H9 (cell line): ENCODE measurements at regions not wholly inside any gene's neighbourhood (a gene's known extent, or its start where the extent isn't known, plus 50 kb on each side); places are given as distances from the start of the nearest gene placed in this dataset.

Experiments used
- DNase-seq: peaks from one replicate; pipeline ENCODE4 v3.0.0-alpha.2; 2017
- H2AFZ ChIP-seq: one replicate; pipeline ENCODE4 v1.6.1; 2013; ENCODE audit warnings: mild to moderate bottlenecking, low read length, control low read depth, moderate library complexity
- H2AK5ac ChIP-seq: 2 replicates; pipeline ENCODE4 v1.6.1; 2013; ENCODE audit warnings: low read length, control low read depth, mixed read lengths; ENCODE audit not compliant: insufficient read length
- H2BK120ac ChIP-seq: one replicate; pipeline ENCODE4 v1.6.1; 2013; ENCODE audit warnings: low read depth, mild to moderate bottlenecking, low read length, control low read depth, inconsistent platforms; ENCODE audit not compliant: poor library complexity, severe bottlenecking
- H2BK12ac ChIP-seq: 2 replicates; pipeline ENCODE4 v1.6.1; 2013; ENCODE audit warnings: low read length, control low read depth, mixed read lengths, low read depth; ENCODE audit not compliant: insufficient read length
- H2BK15ac ChIP-seq: 2 replicates; pipeline ENCODE4 v1.6.1; 2013; ENCODE audit warnings: low read depth, low read length, control low read depth
- H2BK20ac ChIP-seq: one replicate; pipeline ENCODE4 v1.6.1; 2013; ENCODE audit warnings: low read depth, mild to moderate bottlenecking, low read length, control low read depth, inconsistent platforms; ENCODE audit not compliant: poor library complexity, severe bottlenecking
- H2BK5ac ChIP-seq: 2 replicates; pipeline ENCODE4 v1.6.1; 2013; ENCODE audit warnings: low read length, control low read depth, mixed read lengths; ENCODE audit not compliant: insufficient read length
- H3K14ac ChIP-seq: 2 replicates; pipeline ENCODE4 v1.6.1; 2013; ENCODE audit warnings: low read length, control low read depth; ENCODE audit not compliant: insufficient read depth
- H3K18ac ChIP-seq: 2 replicates; pipeline ENCODE4 v1.6.1; 2013; ENCODE audit warnings: low read depth, mild to moderate bottlenecking, mixed read lengths, low read length, control low read depth; ENCODE audit not compliant: insufficient read length
- H3K23ac ChIP-seq: 2 replicates; pipeline ENCODE4 v1.6.1; 2013; ENCODE audit warnings: low read length, control low read depth, mixed read lengths, low read depth; ENCODE audit not compliant: insufficient read length
- H3K23me2 ChIP-seq: 2 replicates; pipeline ENCODE4 v1.6.1; 2013; ENCODE audit warnings: low read depth, mild to moderate bottlenecking, mixed read lengths, low read length, control low read depth; ENCODE audit not compliant: insufficient read length, poor library complexity, severe bottlenecking
- H3K27ac ChIP-seq: 2 replicates; pipeline ENCODE4 v1.5.1; 2013; ENCODE audit warnings: low read length, control low read depth, mixed read lengths, low read depth; ENCODE audit not compliant: insufficient read length
- H3K27me3 ChIP-seq: 2 replicates; pipeline ENCODE4 v1.6.1; 2013; ENCODE audit warnings: low read length, control low read depth, inconsistent platforms; ENCODE audit not compliant: insufficient read depth
- H3K4ac ChIP-seq: 2 replicates; pipeline ENCODE4 v1.6.1; 2013; ENCODE audit warnings: low read depth, mild to moderate bottlenecking, control low read depth, inconsistent platforms, low read length, moderate library complexity
- H3K4me1 ChIP-seq: 2 replicates; pipeline ENCODE4 v1.6.1; 2013; ENCODE audit warnings: low read length, control low read depth, inconsistent platforms; ENCODE audit not compliant: insufficient read depth
- H3K4me2 ChIP-seq: 2 replicates; pipeline ENCODE4 v1.6.1; 2013; ENCODE audit warnings: low read length, control low read depth, mixed read lengths; ENCODE audit not compliant: insufficient read length, insufficient read depth
- H3K56ac ChIP-seq: 2 replicates; pipeline ENCODE4 v1.6.1; 2013; ENCODE audit warnings: low read depth, mild to moderate bottlenecking, mixed read lengths, low read length, control low read depth; ENCODE audit not compliant: insufficient read length
- H3K79me1 ChIP-seq: 2 replicates; pipeline ENCODE4 v1.6.1; 2013; ENCODE audit warnings: low read depth, mild to moderate bottlenecking, moderate library complexity, low read length, control low read depth, inconsistent platforms; ENCODE audit not compliant: insufficient read depth, poor library complexity, severe bottlenecking
- H3K79me2 ChIP-seq: 2 replicates; pipeline ENCODE4 v1.6.1; 2013; ENCODE audit warnings: low read length, control low read depth, inconsistent platforms; ENCODE audit not compliant: insufficient read depth
- H3K9ac ChIP-seq: 2 replicates; pipeline ENCODE4 v1.6.1; 2013; ENCODE audit warnings: low read length, control low read depth, mixed read lengths; ENCODE audit not compliant: insufficient read length; ENCODE audit errors: extremely low read depth
- H3K9me3 ChIP-seq: one replicate; pipeline ENCODE4 v1.6.1; 2013; ENCODE audit warnings: low read depth, low read length, inconsistent platforms; ENCODE audit not compliant: control insufficient read depth
- H3T11ph ChIP-seq: one replicate; pipeline ENCODE4 v1.6.1; 2013; ENCODE audit warnings: mild to moderate bottlenecking, low read length, control low read depth, inconsistent platforms
- H4K20me1 ChIP-seq: one replicate; pipeline ENCODE4 v1.6.1; 2013; ENCODE audit not compliant: control insufficient read depth, insufficient read length, insufficient read depth
- H4K5ac ChIP-seq: 2 replicates; pipeline ENCODE4 v1.6.1; 2013; ENCODE audit warnings: low read depth, mild to moderate bottlenecking, mixed read lengths, low read length, control low read depth; ENCODE audit not compliant: insufficient read length
- H4K8ac ChIP-seq: replicated peaks from 2 replicates; pipeline ENCODE4 v1.6.1; 2013; ENCODE audit warnings: low read length, control low read depth, mixed read lengths, low read depth; ENCODE audit not compliant: insufficient read length
- H4K91ac ChIP-seq: 2 replicates; pipeline ENCODE4 v1.6.1; 2013; ENCODE audit warnings: low read depth, mild to moderate bottlenecking, moderate library complexity, mixed read lengths, low read length, control low read depth; ENCODE audit not compliant: insufficient read length
- H3K27ac Mint-ChIP-seq, 3 experiments: 2 replicates in 2 of 3; 3 replicates in 1 of 3; pipeline ENCODE4 v1.8.0; 2020 to 2021; ENCODE audit warnings: mixed read lengths in 3 of 3, mild to moderate bottlenecking in 1 of 3, moderate library complexity in 1 of 3
- H3K27me3 Mint-ChIP-seq: 2 replicates; pipeline ENCODE4 v1.8.0; 2021; ENCODE audit warnings: low read depth, mild to moderate bottlenecking, moderate library complexity, mixed read lengths
- H3K36me3 Mint-ChIP-seq, 3 experiments: 2 replicates in 2 of 3; 3 replicates in 1 of 3; pipeline ENCODE4 v1.8.0; 2020 to 2021; ENCODE audit warnings: low read depth in 3 of 3, mixed read lengths in 3 of 3; ENCODE audit not compliant: insufficient read depth in 1 of 3
- H3K4me1 Mint-ChIP-seq, 2 experiments: 2 replicates each; pipeline ENCODE4 v1.8.0; 2020; ENCODE audit warnings: mixed read lengths in 2 of 2
- H3K4me3 Mint-ChIP-seq, 2 experiments: 2 replicates in 1 of 2; 3 replicates in 1 of 2; pipeline ENCODE4 v1.8.0; 2020 to 2021; ENCODE audit warnings: mild to moderate bottlenecking in 2 of 2, mixed read lengths in 2 of 2, moderate library complexity in 1 of 2
- H3K9me3 Mint-ChIP-seq, 2 experiments: 2 replicates in 1 of 2; 3 replicates in 1 of 2; pipeline ENCODE4 v1.8.0; 2020; ENCODE audit warnings: mild to moderate bottlenecking in 2 of 2, mixed read lengths in 2 of 2, moderate library complexity in 1 of 2
- CTCF ChIP-seq: fragments of 200-600 bp; sonication (generic); conservative IDR thresholded peaks from 3 replicates; pipeline ENCODE4 v1.8.0; 2021; ENCODE audit warnings: antibody characterized with exemption, mild to moderate bottlenecking
- WGBS: extraction: QIAGEN DNeasy Blood & Tissue Kit; methylation state at CpG from one replicate; pipeline ENCODE4 v1.1.7; 2013; ENCODE audit warnings: missing lambda C conversion rate, low lambda C conversion rate, mixed read lengths; ENCODE audit not compliant: insufficient read length; ENCODE audit errors: extremely low coverage; 5-methylcytosine and 5-hydroxymethylcytosine counted together

- H3K36me3 Mint-ChIP-seq = peaks cover 8 to 21% (median 9%) of the 10 kb centered on the region in 3 experiments
- Histone ChIP-seq H4K91ac (no peak overlapping the region), H4K5ac (no peak overlapping the region), H3K14ac (no peak overlapping the region), H3K27me3 (no peaks in the 10 kb centered on the region; the same call in 1 of the 2 replicates), H2BK15ac (no peak overlapping the region), H3K9me3 (no peaks in the 10 kb centered on the region), H3K27ac (no peak overlapping the region), H4K20me1 (no peaks in the 10 kb centered on the region), H2BK5ac (no peak overlapping the region), H3K79me1 (no peaks in the 10 kb centered on the region), H3K23me2 (no peaks in the 10 kb centered on the region), H3T11ph (no peak overlapping the region), H3K18ac (no peak overlapping the region), H2BK12ac (no peak overlapping the region), H3K23ac (no peak overlapping the region), H3K56ac (no peak overlapping the region), H2BK120ac (no peak overlapping the region), H3K79me2 (no peaks in the 10 kb centered on the region), H2AFZ (no peak overlapping the region), H3K4me2 (no peak overlapping the region), H4K8ac (no peak overlapping the region), H2AK5ac (no peak overlapping the region), H3K4me1 (no peaks in the 10 kb centered on the region), H3K9ac (no peak overlapping the region), H2BK20ac (no peak overlapping the region), H3K4ac (no peak overlapping the region)
- no peak overlapping the region for H3K27ac Mint-ChIP-seq
- no peak overlapping the region for H3K4me3 Mint-ChIP-seq
- DNase-seq = no peak
- H3K9me3 Mint-ChIP-seq = peaks cover 13 to 21% of the 10 kb centered on the region in 2 experiments
- peaks cover 53% of the 10 kb centered on the region for H3K27me3 Mint-ChIP-seq
- TF ChIP-seq CTCF = no peak
- H3K4me1 Mint-ChIP-seq = peaks cover 4 to 8% of the 10 kb centered on the region in 2 experiments
- WGBS = no CpG with 5 or more reads among the region's 6 CpGs
These were observed 333.7 kb upstream of the PODXL start for GRCh38 chr7:131890176-131890575.
